AG09309 (cell line): ENCODE measurements at regions not wholly inside any gene's neighbourhood (a gene's known extent, or its start where the extent isn't known, plus 50 kb on each side); places are given as distances from the start of the nearest gene placed in this dataset.

Experiments used
- DNase-seq: peaks from one replicate; pipeline ENCODE4 v3.0.0-alpha.2; 2010; ENCODE audit warnings: low read depth
- H3K4me3 ChIP-seq: 2 replicates; pipeline ENCODE4 v1.5.1; 2011; ENCODE audit warnings: mild to moderate bottlenecking, low read depth, low read length, moderate library complexity; ENCODE audit not compliant: control insufficient read depth
- TF ChIP-seq, protein P1 (sequence below): IDR thresholded peaks from 2 replicates; pipeline ENCODE4 v1.5.1; 2011; ENCODE audit warnings: mild to moderate bottlenecking, low read depth, low read length, inconsistent platforms; ENCODE audit not compliant: insufficient read depth, control insufficient read depth; ENCODE audit errors: missing control alignments

DNA sequence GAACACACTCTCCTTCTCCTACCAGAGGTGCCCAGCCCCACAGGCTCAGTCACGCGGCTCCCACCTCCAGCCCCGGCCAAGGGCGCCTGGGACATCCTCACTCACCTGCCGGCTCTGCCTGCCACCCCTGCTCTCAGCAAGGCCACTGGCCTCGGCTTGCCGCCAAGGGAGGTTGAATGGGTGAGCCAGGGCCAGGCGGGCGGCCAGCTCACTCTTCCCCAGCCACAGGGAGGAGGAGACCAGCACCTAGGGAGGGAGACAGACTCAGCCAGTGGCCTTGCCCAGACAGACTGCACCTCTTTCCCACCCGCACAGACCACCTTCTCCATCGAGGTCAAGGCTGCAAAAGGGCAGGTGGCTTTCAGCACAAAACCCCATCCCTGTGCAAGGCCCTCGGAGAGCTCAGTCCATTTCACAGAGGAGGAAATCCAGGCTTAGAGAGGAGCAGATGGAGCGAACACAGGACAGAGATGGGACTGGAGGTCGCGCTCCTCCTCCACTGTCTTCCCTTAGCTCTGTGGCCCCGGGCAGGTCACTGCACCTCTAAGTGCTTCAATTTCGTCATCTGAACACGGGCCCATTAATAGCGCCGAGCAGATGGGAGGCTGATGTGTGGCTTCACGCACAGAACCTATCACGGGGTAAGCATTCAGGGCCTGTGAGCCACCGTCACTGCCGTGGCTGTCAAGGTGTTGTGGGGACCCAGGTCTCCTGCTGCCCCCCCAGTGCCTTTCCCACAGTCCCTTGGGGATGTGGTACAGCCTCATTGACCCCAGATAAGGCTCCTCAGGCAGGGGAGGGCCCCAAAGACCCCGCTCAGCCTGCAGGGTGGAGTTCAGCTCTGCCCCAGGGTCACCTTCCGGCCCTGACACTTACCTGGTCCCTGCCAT lies 56.1 kb downstream of the RMI2 start:
- no peak for DNase-seq
- TF ChIP-seq, protein P1, sequence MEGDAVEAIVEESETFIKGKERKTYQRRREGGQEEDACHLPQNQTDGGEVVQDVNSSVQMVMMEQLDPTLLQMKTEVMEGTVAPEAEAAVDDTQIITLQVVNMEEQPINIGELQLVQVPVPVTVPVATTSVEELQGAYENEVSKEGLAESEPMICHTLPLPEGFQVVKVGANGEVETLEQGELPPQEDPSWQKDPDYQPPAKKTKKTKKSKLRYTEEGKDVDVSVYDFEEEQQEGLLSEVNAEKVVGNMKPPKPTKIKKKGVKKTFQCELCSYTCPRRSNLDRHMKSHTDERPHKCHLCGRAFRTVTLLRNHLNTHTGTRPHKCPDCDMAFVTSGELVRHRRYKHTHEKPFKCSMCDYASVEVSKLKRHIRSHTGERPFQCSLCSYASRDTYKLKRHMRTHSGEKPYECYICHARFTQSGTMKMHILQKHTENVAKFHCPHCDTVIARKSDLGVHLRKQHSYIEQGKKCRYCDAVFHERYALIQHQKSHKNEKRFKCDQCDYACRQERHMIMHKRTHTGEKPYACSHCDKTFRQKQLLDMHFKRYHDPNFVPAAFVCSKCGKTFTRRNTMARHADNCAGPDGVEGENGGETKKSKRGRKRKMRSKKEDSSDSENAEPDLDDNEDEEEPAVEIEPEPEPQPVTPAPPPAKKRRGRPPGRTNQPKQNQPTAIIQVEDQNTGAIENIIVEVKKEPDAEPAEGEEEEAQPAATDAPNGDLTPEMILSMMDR = no peak
- no peak overlapping the region for H3K4me3 ChIP-seq

DNA sequence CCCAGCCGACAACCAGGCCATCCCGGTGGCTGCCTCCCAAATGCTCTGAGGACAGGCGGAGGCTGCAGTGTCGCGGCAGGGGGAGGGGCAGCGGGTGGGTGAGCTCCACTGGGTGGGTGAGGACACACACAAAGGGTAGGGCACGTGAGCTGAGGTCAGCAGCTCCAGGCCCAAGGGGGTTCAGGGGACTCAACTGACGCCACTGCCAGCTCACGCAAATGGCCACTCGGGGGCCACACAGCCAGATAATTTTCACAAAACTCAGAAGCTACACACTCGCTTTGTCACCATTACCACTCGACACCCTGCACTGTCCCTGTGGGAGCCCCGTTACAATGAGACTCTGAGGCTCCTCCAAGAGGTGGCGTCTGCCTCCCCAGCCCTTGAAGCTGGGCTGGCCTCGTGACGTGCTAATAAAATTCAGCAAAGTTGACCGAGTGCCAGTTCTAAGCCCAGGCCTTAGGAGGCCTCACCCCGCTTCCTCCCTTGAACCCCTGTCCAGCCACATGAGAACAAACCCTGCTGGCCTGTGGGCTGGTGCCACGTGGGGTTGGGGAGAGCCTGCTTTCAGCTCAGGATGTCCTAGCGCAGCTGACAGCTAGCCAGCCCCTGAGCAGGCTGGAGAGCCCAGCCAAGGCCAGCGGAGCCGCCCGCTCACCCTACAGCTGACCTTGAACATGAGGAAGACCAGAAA lies 56.9 kb downstream of the RMI2 start:
- no peak for DNase-seq
- H3K4me3 ChIP-seq = no peak overlapping the region
- TF ChIP-seq, protein P1 = no peak

DNA sequence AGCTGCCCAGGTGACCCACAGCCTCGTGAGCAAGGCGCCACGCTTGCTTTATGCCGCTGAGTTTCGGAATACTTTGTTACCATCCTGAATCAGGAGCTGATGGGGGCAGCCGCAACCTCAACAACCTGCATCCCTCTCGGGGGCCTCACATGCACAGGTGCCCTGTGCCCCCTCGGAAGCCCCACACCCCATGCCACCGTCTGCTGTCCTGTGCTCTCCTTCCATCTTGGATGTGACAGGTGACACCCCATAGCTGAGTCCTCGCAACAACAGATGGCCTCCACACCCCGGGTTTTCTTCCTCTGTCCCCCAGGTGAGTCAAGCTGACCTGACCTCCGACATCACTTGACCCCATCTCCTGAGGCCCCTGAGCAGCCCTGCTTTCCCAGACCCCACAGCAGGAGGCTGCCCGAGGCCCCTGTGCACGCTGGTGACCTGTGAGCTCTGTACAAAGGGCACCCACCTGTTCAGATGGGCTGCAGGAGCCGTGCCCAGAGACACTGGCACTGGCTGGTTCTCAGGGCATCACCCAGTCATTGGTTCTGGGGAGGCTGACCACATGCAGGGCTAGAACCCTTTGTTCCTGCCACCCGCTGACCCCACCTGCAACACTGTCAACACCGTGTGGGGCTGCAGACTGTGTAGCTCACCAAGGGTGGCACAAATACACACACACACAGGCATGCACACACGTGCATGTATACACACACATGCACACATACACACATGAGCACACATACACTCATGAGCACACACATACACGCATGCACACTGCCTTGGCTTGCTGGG lies 57.7 kb downstream of the RMI2 start:
- no peak for DNase-seq
- H3K4me3 ChIP-seq = no peak overlapping the region
- TF ChIP-seq, protein P1 = no peak

DNA sequence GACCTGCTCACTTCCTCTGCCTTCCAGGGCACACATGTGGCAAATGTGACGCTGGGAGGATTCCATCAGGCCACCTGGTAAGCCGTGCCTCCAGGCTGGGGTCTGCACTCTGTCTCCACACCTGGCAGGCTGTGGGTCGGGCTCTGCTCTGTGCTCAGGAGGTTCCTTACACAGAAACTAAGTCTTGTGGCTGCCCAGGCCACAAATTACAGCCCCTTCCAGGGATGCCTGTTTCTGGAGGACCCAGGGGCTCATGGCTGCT lies 58.2 kb downstream of the RMI2 start:
- no peak for DNase-seq
- TF ChIP-seq, protein P1 = no peak
- H3K4me3 ChIP-seq = no peak overlapping the region

DNA sequence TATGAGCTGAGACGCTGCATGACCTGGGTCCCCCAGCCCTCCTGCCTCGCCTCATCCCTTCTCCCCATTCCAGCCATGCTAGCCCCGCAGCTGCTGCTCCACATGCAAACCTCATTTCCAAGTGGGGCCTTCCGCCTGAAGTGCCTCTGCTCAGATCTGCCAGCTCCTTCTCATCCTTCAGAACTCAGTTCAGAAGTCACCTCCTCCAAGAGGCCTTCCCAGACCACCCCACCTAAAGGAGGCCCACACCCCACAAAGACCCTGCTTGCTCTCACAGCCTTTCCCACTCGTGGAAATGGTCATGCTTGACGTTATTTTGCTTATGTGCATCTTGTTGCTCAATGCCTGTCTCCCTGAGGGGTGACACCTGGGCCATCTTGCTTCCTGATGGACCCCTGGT lies 58.7 kb downstream of the RMI2 start:
- no peak overlapping the region for H3K4me3 ChIP-seq

DNA sequence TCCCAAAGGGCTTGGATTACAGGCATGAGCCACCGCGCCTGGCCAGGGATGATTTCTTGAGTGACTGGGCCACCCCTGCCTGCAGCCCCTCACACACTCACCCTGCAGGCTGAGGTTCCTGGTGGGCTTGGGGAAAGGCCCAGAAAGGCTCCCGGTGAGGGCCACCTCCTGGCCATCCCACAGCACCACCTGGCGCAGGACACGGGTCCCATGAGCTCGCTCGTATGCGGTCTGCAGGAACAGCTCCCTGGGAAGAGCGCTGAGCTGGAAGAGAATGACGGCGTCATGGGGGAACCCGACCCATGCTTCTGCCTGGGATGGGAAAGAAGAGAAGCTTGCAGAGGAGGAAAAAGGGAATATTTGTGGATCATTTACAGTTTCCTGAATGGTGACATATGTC lies 59.3 kb downstream of the RMI2 start:
- no peak overlapping the region for H3K4me3 ChIP-seq
- DNase-seq = no peak
- TF ChIP-seq, protein P1 = no peak

More for the DNA sequence above, 58.7 kb downstream of the RMI2 start:
- DNase-seq = no peak
- TF ChIP-seq, protein P1 = no peak
